SK-N-MC (cell line): ENCODE measurements at regions not wholly inside any gene's neighbourhood (a gene's known extent, or its start where the extent isn't known, plus 50 kb on each side); places are given as distances from the start of the nearest gene placed in this dataset.

ENCODE experiments used
- EZH2 ChIP-seq: fragments of 200-600 bp; sonication (generic); IDR thresholded peaks from one replicate; pipeline ENCODE4 v1.6.1; 2017; ENCODE audit warnings: antibody characterized with exemption
- FOXP2 ChIP-seq: optimal IDR thresholded peaks from 2 replicates; pipeline ENCODE3; 2011; ENCODE audit warnings: mild to moderate bottlenecking, moderate library complexity; ENCODE audit not compliant: insufficient read depth; ENCODE audit errors: extremely low read length, control extremely low read depth
- POLR2AphosphoS5 ChIP-seq: IDR thresholded peaks from 2 replicates; pipeline ENCODE4 v1.6.1; 2012; ENCODE audit warnings: mild to moderate bottlenecking, low read depth, low read length, borderline replicate concordance

DNA sequence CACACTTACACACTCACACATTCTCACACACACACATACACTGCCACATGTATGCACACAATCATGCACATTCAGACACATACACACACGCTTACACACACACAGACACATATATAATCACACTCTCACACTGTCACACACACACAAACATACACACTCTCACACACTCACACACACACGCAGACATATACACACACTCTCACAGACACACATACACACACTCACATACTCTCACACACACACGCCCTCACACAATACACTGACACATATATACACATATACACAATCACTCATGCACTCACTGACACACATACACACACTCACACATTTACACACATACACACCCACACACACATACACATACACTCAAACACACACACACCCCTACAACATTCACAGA, 435.3 kb upstream of the FRG1 start:
- TF ChIP-seq EZH2: no peak
- no peak for TF ChIP-seq POLR2AphosphoS5
- no peak for TF ChIP-seq FOXP2
